ENCODE measurements at regions not wholly inside any gene's neighbourhood (a gene's known extent, or its start where the extent isn't known, plus 50 kb on each side); places are given as distances from the start of the nearest gene placed in this dataset.

DNA sequence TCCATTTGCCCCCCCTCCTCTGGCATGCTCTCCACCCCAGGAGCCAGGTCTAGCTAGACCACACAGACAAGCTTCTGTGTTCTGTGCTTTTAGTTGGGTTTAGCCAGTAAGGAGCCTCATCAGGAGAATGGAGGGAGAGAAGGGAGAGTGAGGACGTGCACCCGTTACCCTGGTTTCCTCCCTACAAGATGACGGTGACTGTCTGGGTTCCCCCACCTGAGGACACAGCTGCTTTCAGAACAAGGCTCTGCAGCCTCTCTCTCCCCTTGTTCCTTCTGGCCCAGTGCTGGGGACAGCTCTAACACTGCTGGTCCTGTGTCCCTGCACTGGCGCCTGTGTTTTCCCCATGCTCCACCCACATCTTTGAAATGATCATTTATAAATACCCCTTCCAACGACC is 184.4 kb upstream of the GALNT2 start:
- TF ChIP-seq POLR2AphosphoS5 (IDR thresholded peaks at IDR 0.05), result no peak
- TF ChIP-seq POLR2A (IDR thresholded peaks at IDR 0.05; ENCODE audit: low read depth), result no peak
- no peak for TF ChIP-seq EP300 (IDR thresholded peaks at IDR 0.05)
- TF ChIP-seq, protein P1, sequence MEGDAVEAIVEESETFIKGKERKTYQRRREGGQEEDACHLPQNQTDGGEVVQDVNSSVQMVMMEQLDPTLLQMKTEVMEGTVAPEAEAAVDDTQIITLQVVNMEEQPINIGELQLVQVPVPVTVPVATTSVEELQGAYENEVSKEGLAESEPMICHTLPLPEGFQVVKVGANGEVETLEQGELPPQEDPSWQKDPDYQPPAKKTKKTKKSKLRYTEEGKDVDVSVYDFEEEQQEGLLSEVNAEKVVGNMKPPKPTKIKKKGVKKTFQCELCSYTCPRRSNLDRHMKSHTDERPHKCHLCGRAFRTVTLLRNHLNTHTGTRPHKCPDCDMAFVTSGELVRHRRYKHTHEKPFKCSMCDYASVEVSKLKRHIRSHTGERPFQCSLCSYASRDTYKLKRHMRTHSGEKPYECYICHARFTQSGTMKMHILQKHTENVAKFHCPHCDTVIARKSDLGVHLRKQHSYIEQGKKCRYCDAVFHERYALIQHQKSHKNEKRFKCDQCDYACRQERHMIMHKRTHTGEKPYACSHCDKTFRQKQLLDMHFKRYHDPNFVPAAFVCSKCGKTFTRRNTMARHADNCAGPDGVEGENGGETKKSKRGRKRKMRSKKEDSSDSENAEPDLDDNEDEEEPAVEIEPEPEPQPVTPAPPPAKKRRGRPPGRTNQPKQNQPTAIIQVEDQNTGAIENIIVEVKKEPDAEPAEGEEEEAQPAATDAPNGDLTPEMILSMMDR (IDR thresholded peaks at IDR 0.05), result no peak

DNA sequence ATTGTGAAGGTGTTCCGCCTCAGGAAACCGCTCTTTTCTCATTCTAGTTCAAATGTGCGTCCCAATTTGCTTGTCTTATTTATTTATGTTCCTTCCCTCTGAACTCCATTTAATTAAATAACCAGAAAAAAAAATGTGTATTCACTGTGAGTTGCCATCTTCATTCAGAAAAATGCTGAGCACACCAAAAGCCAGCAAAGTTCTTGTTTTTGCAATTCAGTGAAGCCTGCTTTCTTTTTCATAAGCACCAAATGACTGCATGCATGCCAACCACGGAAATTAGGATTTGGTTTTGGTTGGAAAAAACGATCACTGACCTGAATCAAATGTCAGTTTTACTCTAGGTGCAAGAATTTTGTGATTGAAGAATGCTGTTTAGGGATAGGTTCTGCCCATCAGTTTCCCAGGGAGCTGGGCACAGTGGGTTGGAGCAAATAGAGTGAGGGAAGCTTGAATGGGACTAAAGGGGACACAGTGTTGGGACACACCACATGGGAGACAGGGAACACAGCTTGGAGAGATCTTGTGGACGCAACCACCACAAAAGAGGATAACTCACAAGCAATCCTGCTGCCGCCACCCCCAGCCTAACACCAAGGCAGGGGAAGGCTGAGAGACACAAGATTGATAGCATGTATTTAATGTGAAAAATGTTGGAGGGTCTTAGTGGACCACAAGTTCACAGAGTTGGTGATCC is 183.4 kb upstream of the GALNT2 start:
- H3K27me3 ChIP-seq, result no peaks in the 10 kb centered on the region
- H3K4me1 ChIP-seq, result peaks cover 27 to 73% (median 61%) of the 10 kb centered on the region in 4 donors
- H3K36me3 ChIP-seq, result no peaks in the 10 kb centered on the region
- H3K27ac ChIP-seq (replicated peaks in 1 of 4), result no peak overlapping the region
- intact Hi-C loops (cut with DNase I), result loop anchor here (10.0 kb wide), 1 partner anchor 181 kb away; the partner anchor contains the start of gene GALNT2
- H3K9me3 ChIP-seq, result no peaks in the 10 kb centered on the region
- H3K4me3 ChIP-seq, result no peak overlapping the region
- 90% methylated on average over 7 of the region's 7 CpGs for WGBS
- DNase-seq (ENCODE audit: extremely low spot score), result peak; percentile 79
- TF ChIP-seq EP300 (IDR thresholded peaks at IDR 0.05) (no peak), POLR2A (IDR thresholded peaks at IDR 0.05; ENCODE audit: low read depth) (no peak), POLR2AphosphoS5 (IDR thresholded peaks at IDR 0.05) (no peak)
- TF ChIP-seq, protein P1 (IDR thresholded peaks at IDR 0.05), result no peak

More for the DNA sequence above, 184.4 kb upstream of the GALNT2 start:
- no peaks in the 10 kb centered on the region for H3K27me3 ChIP-seq
- intact Hi-C loops (cut with DNase I), result loop anchor here (10.0 kb wide), 1 partner anchor 182 kb away; the partner anchor contains the start of gene GALNT2
- peak; percentile 62 for DNase-seq (ENCODE audit: extremely low spot score)
- H3K4me1 ChIP-seq, result peaks cover 22 to 72% (median 57%) of the 10 kb centered on the region in 4 donors
- WGBS, result 73% methylated on average over 5 of the region's 5 CpGs
- no peak overlapping the region for H3K27ac ChIP-seq (replicated peaks in 1 of 4)
- H3K9me3 ChIP-seq, result no peaks in the 10 kb centered on the region
- H3K36me3 ChIP-seq, result no peaks in the 10 kb centered on the region
- H3K4me3 ChIP-seq, result no peak overlapping the region

DNA sequence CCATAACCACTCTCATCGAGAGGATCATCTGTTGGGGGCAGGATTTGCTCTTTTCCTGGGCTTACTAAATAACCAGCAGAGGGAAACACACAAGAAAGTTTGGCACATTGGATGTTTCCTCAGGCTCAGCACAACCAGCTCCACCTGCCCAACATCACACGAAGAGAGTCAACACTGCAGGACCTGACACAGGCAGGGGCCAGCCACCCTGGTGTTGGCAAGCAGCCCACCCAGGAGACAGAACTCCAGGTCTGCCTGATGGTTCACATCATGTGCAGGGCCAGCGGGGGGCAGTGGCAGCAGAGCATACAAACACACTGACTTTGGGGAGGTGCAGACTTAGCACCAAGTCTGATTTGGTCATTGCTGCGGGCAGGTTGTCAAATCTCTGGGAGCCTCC is 182.3 kb upstream of the GALNT2 start:
- H3K36me3 ChIP-seq, result no peaks in the 10 kb centered on the region
- DNase-seq (ENCODE audit: extremely low spot score), result peak; percentile 74
- peaks cover 23 to 73% (median 60%) of the 10 kb centered on the region in 4 donors for H3K4me1 ChIP-seq
- TF ChIP-seq, protein P1 (IDR thresholded peaks at IDR 0.05), result no peak
- no peak for TF ChIP-seq EP300 (IDR thresholded peaks at IDR 0.05)
- H3K27ac ChIP-seq (replicated peaks in 1 of 4), result no peak overlapping the region
- H3K4me3 ChIP-seq, result no peak overlapping the region
- 100% methylated on average over 2 of the region's 4 CpGs for WGBS
- intact Hi-C loops (cut with DNase I), result loop anchor here (10.0 kb wide), 1 partner anchor 180 kb away; the partner anchor contains the start of gene GALNT2
- H3K27me3 ChIP-seq, result no peaks in the 10 kb centered on the region
- H3K9me3 ChIP-seq, result no peaks in the 10 kb centered on the region

DNA sequence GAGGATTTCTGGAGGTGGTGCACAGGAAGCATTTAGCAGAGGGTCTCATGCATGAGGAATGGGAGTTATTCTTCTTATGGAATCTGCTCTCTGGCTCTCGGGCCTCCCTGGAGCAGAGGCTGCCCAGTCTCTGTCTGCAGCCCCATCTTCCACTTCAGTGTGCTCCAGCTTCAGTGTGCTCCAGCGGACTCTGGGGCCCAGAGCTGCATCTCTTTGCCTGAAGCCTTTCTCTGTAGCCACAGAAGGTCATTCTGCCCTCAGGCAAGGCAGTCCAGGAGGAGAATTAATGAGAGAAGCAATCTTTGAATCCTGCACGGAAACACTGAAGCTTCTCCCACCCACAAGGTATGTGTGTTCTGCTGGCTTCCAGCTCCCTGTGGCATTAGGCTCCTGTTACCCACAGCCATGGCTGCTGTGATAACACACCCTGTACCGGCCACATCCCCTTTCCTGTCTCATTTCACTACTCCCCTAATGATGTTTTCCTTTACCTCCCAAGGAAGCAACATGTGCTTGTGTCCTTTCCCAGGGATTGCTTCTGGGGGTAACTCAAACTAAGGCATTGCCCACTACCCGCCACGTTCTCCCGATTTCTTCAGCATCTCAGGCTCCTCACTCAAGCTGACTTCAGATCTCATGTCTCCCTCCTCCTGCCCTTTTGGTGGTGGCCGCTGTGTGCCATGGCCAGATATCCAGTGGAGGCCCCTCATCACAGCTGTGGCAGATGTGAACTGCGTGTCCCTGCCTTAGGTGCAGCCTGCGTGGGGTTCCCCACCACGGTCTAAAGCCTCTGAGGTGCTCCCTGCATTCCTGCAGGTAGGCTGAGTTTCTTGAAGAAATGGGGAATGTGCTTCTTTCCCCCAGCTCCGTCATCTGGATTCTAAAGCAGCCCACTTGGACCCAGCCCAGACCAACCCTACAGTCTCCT is 181.2 kb upstream of the GALNT2 start:
- TF ChIP-seq POLR2A (IDR thresholded peaks at IDR 0.05; ENCODE audit: low read depth) (no peak), POLR2AphosphoS5 (IDR thresholded peaks at IDR 0.05) (no peak), EP300 (IDR thresholded peaks at IDR 0.05) (no peak)
- TF ChIP-seq, protein P1 (IDR thresholded peaks at IDR 0.05), result no peak
- no peak overlapping the region for H3K4me3 ChIP-seq
- intact Hi-C loops (cut with DNase I), result loop anchor here (10.0 kb wide), 1 partner anchor 179 kb away; the partner anchor contains the start of gene GALNT2
- no peaks in the 10 kb centered on the region for H3K27me3 ChIP-seq
- peak; percentile 74 for DNase-seq (ENCODE audit: extremely low spot score)
- WGBS, result 88% methylated on average over 12 of the region's 12 CpGs
- no peaks in the 10 kb centered on the region for H3K36me3 ChIP-seq
- H3K9me3 ChIP-seq, result no peaks in the 10 kb centered on the region
- peaks cover 14 to 66% (median 51%) of the 10 kb centered on the region in 4 donors for H3K4me1 ChIP-seq
- peak overlapping the region; percentile 73 to 83 (median 78) for H3K27ac ChIP-seq (replicated peaks in 1 of 4)

Measured in esophagus muscularis mucosa (tissue), 4 donors.